NCI-H524 (cell line): ENCODE measurements at regions not wholly inside any gene's neighbourhood (a gene's known extent, or its start where the extent isn't known, plus 50 kb on each side); places are given as distances from the start of the nearest gene placed in this dataset.
A peak's percentile ranks its signal among the peaks of the same experiment; 100 is the strongest.
"Not testable (repeated sequence)": the region's sequence is repeated elsewhere in the genome, so short reads cannot be mapped to it uniquely, and the experiment has no call there.

ENCODE experiments used
- DNase-seq, 2 experiments: peaks; one replicate each; lab custom pipeline; 2025; lab: John Stamatoyannopoulos, UW

DNA sequence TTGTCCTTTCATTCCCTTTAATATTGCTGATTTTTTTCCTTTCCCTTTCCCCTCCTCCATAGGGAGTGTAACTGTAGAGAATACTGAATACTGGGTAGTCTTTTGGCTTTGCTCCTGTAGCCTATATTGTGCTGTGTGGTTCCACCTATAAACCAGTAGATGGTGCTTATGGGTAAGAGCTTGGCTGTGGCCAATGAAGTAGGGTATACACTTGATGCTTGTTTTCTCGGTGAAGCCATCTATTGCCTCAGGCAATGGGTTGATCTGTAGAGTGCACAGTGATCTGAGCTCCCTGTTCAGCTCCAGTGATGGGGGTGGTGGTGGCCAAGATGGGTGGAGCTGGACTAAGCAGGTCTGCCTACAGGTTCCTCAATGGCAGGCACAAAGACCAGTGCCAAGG is 203.3 kb upstream of the IMPG1 start:
- DNase-seq: no peak

DNA sequence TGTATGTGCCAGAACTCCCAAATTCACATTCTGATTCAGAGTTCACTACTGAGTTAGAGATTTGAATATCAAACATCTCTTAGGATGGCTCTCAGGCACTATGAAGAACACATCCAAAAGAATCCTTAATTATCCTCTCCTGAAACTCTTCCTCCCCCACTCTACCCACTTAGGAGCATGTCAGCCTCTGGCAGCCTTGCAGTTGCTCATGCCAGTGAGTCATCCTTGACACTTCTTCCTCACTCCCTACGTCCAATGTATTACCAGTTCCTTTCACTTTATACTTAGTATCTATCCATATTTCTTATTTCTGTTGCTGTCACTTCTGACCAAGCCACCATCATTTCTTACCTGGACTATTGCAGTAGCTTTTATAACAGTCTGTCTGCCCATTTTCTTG is 192.0 kb upstream of the IMPG1 start:
- DNase-seq: no peak

DNA sequence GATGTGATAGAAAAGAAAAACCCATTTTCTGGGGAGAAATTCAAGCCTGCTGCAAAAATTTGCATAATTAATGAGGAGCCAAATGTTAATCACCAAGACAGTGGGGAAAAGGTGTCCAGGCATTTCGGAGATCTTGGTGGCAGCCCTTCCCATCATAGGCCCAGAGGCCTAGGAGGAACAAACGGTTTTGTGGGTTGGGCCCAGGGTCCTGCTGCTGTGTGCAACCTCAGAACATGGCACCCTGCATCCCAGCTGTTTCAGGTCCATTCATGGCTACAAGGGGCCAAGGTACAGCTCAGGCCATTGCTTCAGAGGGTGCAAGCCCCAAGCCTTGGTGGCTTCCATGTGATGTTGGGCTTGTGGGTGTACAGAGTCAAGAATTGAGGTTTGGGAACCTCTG is 189.8 kb upstream of the IMPG1 start:
- no peak for DNase-seq

DNA sequence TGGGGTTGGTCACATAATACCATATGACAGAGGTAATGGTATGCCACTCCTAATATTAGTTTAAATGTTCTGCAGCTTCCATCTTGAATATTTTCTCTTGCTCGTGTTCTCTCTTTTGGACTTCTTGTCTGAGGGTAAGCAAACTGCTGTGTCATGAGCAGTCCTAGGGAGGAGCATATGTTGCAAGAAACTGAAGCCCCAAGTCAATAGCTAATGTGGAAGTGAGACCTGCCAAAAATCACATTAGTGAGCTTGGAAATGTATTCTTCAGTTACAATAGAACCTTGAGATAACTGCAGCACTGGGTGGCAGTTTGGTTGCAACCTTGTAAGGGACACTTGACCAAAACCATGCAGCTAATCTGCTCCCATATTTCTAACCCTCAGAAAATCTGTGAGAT is 178.2 kb upstream of the IMPG1 start:
- no peak for DNase-seq

DNA sequence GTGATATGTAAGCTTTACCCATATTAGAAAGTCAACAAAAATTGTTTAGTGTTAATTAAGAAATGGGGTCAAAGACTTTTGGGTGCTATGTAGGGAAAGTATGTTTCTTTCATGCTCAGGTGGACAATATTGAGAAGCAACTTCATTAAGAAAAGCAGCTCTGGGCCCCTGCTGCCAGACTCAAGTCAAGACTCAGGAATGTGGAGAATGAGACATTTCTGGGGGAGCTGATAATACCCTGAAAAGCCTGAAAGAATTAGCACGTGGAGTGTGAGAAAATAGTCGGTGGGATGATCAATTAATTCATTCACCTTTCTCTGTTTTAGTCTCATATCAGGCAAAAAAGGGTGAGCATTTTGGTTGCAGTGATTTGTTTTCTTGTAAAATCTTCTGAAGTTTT is 175.1 kb upstream of the IMPG1 start:
- DNase-seq: no peak

DNA sequence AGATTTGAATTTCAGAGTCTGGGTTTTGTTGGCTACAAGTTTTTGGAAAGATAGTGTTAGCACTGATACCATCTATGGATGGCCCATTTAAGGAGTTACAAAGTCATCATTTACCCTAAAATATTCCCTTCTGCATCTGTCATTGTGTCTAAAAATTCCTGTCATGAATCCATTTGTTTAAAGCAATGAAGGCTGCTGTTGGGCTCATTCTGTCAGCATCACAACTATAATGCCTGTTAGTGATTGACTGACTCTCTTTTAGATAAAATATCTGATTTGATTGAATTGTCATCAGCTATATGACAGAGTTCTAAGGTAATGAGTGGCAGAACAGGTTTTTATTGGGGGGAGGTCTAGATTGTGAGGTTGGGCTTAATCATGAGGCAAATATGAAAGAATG is 167.6 kb upstream of the IMPG1 start:
- no peak for DNase-seq

DNA sequence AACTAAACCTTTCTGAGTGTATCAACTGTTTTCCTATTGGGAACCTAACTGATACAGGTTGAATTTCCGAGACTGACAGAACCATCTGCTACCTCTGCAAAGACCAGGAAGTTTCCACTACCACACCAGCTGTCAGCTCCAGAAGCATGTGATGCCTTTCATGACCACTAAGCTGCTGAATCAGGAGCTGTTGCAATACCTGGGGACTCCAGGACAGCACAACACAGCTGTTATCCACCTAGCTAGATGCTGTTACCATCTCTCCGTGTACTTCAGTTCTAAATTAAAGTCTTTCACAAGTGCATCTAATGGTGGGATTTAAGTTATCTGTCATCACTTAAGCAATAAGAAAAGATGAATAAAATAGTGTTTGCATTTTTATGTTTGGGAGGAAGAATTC is 158.2 kb upstream of the IMPG1 start:
- peak; percentile 24 to 76 for DNase-seq

DNA sequence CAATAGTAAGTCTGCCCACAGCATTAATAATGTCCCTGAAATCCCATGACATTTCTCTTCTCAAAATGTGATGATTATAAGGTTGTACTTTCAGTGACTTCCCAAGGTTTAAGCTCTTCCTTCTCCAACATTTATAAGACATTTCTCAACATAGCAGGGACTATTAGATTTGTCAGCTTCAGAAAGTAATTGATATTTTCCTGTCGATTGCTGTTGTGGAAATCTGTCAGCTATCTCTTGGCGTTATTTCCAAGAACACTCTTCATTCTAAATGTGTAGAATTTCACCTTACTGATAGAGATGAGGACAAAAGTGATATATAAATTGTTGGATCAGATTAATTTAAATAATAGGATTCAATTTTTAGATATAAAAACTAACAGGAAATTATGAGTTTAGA is 149.7 kb upstream of the IMPG1 start:
- no peak for DNase-seq

DNA sequence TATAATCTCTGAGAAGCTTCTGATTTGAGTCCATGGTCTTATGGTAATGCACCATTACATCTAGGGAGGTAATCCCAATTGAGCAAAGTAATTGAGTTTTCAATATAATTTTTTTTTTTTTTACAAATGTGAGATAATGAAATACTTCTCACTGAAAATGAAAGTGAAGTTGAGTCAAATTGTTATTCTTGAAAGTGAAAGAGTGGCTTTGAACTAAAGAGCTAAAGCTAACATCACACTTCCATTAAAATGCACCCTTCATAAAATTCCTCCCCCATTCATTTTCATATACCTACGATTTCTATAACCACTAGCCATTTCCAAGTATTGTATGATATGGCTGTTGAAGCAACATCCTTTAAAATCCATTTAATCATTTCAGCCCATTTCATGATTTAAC is 149.1 kb upstream of the IMPG1 start:
- DNase-seq: no peak

DNA sequence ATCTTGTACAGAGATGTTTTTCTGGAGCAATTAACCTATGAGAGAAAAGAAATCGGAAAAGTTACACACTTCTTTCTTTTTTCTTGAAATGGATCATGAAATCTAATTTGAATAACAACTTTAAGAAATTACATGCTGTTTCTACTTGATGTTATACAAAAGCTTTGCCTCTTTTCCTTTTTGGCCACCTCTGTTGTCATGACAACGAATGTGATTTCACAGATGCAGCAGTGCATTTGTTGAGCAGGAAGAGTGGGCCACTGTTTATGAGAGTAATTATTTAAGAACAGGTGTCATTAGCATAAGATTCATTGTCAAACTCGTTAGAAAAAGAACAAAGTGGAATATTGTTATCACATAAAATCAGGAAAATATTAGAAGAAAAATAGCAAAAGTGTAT is 148.3 kb upstream of the IMPG1 start:
- DNase-seq: no peak

DNA sequence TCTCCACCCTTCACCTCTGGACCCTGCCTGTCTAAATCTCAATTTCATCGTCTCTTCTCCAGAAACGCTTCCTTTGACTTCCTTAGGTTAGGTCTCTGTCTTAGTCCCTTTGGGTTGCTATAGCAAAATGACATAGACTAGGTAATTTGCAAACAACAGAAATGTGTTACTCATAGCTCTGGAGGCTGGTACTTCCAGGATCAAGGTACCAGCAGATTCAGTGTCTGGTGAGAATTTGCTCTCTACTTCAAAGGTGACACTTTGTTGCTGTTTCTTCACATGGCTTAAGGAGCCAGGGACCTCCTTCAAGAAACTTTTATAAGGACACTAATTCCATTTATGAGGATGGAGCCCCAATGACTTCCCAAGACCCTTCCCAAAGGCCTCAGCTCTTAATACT is 145.1 kb upstream of the IMPG1 start:
- DNase-seq: no peak

DNA sequence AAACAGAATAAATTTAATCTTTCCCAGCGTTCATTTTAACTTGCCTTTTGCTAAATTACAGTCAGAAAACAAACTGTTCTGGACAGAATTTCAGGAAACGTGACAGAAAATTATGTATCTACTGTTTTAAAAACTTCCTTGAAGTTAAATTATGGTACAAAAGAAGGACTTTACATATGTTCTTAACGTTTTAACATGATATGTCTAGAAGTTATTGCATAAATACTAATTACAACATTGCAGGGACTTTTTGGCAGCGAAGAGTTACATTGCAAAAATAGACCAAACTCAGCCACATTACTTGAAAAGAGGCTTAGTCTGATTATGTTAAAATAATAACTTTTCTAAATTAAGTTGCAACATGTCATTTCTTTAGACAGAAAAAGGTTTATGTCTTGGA is 142.1 kb upstream of the IMPG1 start:
- DNase-seq: no peak

DNA sequence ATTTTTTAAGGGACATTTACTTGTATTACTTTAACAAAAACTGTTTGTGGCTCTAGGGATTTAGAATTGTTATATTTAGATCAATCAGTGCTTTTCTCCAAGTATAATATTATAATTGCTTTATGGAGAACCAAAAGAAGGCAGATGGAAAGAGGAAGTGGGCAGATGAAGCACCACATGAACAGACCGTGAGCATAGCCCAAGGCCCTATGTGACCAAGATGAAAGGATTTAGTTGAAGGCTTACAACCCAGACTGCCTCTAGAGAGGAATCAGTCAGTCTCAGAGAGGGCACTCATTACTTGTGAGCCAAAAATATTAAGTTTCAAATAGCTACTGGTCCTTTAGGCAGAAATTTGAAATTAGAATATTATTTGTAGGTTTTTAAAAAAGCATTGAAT is 102.3 kb upstream of the IMPG1 start:
- no peak for DNase-seq

DNA sequence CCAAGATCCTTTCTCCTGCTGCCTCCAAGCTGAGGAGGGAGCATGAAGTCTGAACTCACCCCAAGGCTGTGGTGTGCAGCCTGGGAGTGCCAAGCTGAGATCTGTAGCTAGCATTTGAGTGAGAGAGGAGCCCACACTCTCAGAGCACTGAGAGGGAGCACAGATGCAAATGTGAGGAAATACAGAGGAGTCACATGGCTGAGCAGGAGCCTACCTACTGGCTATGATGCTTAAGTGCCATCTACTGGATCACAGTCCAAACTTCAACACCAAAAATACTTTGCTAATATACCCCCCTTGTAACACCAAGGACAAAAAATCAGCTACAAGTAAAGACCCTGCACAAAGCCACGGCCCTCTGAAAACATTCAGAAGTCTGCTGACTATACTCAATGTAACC is 94.4 kb upstream of the IMPG1 start:
- no peak for DNase-seq

DNA sequence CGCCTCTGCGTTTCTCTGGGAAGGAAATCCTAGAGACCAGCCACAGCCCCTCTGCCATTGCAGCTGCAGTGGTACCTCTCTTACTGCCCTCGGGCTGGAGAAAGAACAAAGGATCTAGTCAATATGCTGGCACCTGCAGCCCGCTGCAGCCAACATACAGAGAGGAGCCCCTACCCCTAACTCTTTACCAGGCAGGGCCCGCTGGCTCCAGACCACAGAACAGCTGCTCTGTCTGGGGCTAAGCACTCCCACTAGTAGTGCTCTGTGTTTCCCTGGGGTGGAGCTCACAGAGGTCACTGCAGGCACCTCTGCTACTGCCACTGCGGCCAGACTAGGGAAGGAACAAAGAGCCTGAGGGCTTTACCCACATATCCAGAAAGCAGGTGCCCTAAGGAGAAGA is 93.8 kb upstream of the IMPG1 start:
- no peak for DNase-seq

DNA sequence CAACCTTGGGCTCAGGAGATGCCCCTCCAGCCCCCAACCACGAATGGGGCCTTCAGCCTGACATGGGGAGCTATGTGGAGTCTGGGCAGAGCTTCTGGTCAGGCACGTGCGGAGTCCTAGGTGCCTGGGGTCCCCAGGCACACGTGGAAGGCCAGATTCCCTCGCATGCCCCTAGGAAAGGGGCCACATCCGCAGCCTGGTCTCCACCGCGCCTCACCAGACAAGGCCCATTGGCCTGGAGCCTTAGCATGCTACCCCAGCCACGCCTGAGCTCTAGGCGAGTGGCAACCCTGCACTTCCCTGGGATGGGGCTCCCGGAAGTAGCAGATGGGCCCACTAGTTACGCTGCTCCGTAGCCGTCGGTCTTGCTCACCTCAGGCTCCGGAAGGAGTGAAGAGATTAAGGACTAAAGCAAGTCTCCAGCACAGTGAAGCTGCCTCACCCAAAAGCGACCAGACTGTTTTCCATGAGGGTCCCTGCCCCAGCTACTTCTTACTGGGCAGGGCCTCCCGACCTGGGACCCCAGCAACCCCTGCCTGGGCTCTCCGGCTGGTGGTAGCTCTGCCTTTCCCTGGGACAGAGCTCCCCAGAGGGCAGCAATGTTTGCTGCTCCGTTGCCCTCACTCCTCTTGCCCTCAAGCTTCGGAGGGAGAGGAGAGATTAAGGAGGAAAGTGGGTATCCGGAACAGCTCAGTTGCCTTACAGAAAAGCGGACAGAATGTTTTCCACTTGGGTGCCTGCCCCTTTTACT is 93.2 kb upstream of the IMPG1 start:
- DNase-seq: no peak

DNA sequence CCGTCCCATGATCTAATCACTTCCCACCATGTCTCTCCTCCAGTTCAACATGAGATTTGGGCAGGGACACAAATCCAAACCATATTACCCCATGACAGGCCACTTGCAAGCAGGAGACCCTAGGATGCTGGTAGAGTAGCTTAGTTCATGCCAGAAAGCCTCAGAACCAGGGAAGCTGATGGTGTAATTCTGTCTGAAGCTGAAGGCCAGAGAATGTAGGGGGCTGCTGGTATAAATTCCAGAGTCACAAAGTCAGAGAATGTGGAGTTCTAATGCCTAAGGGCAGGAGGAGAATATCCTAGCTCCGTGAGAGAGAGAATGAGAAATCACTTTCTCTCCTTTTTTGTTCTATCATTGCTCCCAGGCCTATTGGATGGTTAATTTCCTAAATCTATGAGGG is 90.3 kb upstream of the IMPG1 start:
- DNase-seq: no peak

DNA sequence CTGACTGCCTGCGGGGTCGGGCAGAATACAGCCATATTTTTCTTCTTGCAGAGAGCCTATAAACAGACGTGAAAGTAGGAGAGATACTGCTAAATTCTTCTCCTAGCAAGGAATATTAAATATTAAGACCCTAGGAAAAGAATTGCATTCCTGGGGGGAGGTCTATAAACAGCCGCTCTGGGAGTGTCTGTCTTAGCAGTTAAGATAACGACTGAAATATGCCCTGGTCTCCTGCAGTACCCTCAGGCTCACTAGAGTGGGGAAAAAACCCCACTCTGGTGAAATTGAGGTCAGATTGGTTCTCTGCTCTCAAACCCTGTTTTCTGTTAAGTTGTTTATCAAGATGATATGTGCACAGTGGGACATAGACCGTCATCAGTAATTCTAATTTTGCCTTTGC is 85.3 kb upstream of the IMPG1 start:
- DNase-seq: not testable (repeated sequence)

DNA sequence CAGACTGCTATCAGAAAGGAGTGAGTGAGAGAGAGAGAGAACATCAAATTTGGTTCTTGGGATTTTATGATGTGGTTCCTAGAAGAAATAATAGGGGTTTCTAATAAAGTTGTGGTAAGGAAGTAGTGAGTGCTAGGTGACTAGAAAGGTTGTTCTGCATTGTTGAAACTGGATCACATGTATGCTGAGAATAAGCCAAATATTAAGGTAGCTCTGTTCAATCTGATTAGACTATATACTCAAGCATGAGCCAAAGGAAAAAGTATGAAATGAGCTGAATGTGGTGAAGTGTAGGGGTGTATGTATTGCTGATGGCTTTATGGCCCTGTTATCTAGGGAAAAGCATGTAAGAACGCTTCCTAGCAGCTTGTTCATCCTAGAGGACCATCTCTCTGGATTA is 63.0 kb upstream of the IMPG1 start:
- DNase-seq: no peak

DNA sequence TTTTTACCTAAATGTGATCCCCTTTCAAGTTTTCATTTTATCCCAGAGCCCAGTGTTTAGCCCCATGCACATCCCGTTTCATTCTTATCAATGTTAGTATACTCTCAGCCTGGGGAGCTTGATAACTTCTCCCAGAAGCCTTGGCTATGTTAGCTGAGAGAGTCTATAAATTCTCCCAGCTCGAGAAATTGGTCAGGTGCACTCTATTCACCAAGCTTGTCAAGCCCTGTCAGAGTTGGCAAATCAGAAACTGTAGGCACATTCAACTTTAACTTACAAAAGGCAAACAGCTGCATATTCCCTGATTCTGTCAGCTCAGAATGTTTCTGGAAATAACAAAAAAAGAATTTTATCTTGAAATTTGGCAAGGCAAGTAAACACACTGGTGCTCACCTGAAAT is 62.2 kb upstream of the IMPG1 start:
- DNase-seq: no peak

DNA sequence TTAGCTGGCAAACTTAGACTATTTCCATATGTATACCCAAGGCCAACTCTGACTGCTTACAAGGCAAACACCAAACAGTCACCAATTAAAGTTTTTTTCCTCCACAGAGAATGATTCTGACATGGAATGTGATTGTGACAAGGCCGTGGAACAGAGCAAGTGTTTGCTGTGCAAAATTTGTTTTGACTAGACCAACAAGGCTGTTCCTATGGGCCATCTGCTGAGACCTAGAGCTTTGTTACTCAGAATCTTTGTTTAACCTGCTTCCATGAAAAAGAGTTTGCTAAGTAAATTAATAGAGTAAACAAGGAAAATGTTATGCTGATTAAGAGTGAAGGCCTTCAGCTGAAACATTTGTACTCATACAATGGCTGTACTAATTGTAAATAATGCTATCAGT is 51.6 kb upstream of the IMPG1 start:
- DNase-seq: no peak
